ENCODE measurements at regions not wholly inside any gene's neighbourhood (a gene's known extent, or its start where the extent isn't known, plus 50 kb on each side); places are given as distances from the start of the nearest gene placed in this dataset.

DNA sequence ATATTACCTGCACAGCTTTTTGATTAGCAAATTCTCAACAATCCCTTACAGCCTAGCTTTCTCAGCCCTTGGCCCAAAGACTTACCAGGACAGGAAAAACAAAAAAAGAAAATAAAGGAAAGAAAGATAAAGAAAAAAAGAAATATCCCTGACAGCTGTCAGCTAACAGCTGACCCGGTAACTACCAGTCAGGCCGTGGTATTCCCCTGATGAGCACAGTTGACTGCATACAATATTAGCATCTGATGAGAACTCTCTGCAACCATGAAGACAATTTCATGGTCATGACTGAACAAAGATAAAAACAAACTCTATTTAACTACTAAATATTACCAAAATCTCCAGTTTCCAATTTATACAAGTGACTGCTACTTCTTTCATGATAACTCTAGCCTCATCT is 798.8 kb downstream of the PLA2G4A start:
- Histone ChIP-seq H3K4me3 (ENCODE audit: low read depth in 1 of 2, low read length in 2 of 2) (no peak overlapping the region), H3K9me3 (ENCODE audit: insufficient read depth, low read length, severe bottlenecking) (peaks cover 7% of the 10 kb centered on the region), H3K27me3 (ENCODE audit: insufficient read depth, low read length, poor library complexity) (no peaks in the 10 kb centered on the region), H3K9ac (ENCODE audit: low read depth, low read length) (no peak overlapping the region), H3K27ac (ENCODE audit: low read length) (no peak overlapping the region), H3K4me1 (ENCODE audit: insufficient read depth, low read length) (no peaks in the 10 kb centered on the region), H2AFZ (ENCODE audit: low read depth, low read length) (no peak overlapping the region), H3K79me2 (ENCODE audit: insufficient read depth, low read length) (no peaks in the 10 kb centered on the region), H4K20me1 (ENCODE audit: insufficient read depth, low read length) (no peaks in the 10 kb centered on the region), H3K4me2 (ENCODE audit: insufficient read depth, low read length) (no peak overlapping the region), H3K36me3 (ENCODE audit: insufficient read depth, low read length) (no peaks in the 10 kb centered on the region)
- no peak for DNase-seq
- ATAC-seq (ENCODE audit: insufficient read depth, low read depth) = no peak
- TF ChIP-seq EZH2 (IDR thresholded peaks at IDR 0.05; ENCODE audit: borderline replicate concordance, low read depth, low read length, severe bottlenecking) = no peak
- TF ChIP-seq, protein P1, sequence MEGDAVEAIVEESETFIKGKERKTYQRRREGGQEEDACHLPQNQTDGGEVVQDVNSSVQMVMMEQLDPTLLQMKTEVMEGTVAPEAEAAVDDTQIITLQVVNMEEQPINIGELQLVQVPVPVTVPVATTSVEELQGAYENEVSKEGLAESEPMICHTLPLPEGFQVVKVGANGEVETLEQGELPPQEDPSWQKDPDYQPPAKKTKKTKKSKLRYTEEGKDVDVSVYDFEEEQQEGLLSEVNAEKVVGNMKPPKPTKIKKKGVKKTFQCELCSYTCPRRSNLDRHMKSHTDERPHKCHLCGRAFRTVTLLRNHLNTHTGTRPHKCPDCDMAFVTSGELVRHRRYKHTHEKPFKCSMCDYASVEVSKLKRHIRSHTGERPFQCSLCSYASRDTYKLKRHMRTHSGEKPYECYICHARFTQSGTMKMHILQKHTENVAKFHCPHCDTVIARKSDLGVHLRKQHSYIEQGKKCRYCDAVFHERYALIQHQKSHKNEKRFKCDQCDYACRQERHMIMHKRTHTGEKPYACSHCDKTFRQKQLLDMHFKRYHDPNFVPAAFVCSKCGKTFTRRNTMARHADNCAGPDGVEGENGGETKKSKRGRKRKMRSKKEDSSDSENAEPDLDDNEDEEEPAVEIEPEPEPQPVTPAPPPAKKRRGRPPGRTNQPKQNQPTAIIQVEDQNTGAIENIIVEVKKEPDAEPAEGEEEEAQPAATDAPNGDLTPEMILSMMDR (IDR thresholded peaks at IDR 0.05; ENCODE audit: borderline replicate concordance, extremely low read depth, low read length, poor library complexity, severe bottlenecking) = no peak

DNA sequence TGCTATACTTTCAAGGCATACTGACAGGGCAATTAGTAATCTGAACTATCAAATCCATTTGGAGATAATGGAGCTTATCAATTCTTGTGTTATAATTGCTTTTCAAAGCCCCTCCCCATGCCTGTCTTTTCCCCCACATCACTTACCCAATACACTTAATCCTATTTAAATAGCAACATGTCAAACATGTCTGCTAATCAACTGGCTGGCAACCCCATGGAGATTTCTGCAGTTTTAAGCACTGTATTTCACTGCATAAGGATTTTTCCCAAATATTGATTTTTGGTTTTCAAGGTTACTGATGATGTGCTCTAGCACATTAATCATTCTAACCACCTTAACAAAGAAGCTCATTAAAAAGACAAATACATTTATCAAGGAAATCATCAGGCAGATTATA is 800.3 kb downstream of the PLA2G4A start:
- no peak overlapping the region for H3K27ac ChIP-seq (ENCODE audit: low read length)
- ATAC-seq (ENCODE audit: insufficient read depth, low read depth) (no peak), DNase-seq (no peak)
- H3K79me2 ChIP-seq (ENCODE audit: insufficient read depth, low read length) = no peaks in the 10 kb centered on the region
- no peak overlapping the region for H3K9ac ChIP-seq (ENCODE audit: low read depth, low read length)
- no peaks in the 10 kb centered on the region for H3K27me3 ChIP-seq (ENCODE audit: insufficient read depth, low read length, poor library complexity)
- no peak overlapping the region for H2AFZ ChIP-seq (ENCODE audit: low read depth, low read length)
- no peaks in the 10 kb centered on the region for H3K4me1 ChIP-seq (ENCODE audit: insufficient read depth, low read length)
- H4K20me1 ChIP-seq (ENCODE audit: insufficient read depth, low read length) = no peaks in the 10 kb centered on the region
- peaks cover 7% of the 10 kb centered on the region for H3K9me3 ChIP-seq (ENCODE audit: insufficient read depth, low read length, severe bottlenecking)
- TF ChIP-seq, protein P1 (IDR thresholded peaks at IDR 0.05; ENCODE audit: borderline replicate concordance, extremely low read depth, low read length, poor library complexity, severe bottlenecking) = no peak
- TF ChIP-seq EZH2 (IDR thresholded peaks at IDR 0.05; ENCODE audit: borderline replicate concordance, low read depth, low read length, severe bottlenecking) = no peak
- no peak overlapping the region for H3K4me3 ChIP-seq (ENCODE audit: low read depth in 1 of 2, low read length in 2 of 2)
- H3K4me2 ChIP-seq (ENCODE audit: insufficient read depth, low read length) = no peak overlapping the region
- H3K36me3 ChIP-seq (ENCODE audit: insufficient read depth, low read length) = no peaks in the 10 kb centered on the region

DNA sequence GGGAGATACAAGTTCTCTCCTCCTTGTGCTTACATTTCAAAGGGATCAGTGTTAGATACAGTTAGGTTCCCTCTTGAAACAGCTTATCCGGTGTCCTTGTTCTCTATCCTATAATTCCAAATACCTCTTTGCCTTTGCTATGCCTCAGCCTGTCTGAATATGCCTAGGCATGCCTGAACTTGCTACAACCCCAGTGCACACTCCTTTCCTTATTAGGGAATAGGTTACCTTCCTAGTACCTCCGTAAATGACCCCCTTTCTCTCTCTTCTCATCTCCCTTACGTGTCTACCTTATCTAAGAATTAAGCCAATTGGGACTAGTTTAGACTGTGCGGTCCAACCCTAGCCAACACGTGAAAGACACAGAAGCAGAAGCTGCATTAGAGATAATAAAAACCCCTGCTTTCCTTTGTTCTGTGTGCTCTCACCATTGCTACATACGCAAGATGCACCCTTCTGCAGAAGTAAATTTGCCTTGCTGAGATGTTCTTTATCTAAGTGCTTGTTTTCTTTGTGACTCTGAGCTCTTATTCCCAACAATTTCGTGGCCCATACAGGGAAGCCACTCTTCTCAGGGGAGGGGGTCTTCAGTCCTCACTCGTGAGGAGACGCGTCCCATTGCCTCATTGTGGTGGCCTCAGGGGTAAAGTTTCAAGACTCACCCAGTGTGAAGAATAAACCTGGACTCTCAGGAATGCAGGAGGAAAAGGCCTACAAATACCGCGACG is 802.1 kb downstream of the PLA2G4A start:
- Histone ChIP-seq H3K36me3 (ENCODE audit: insufficient read depth, low read length) (no peaks in the 10 kb centered on the region), H2AFZ (ENCODE audit: low read depth, low read length) (no peak overlapping the region), H4K20me1 (ENCODE audit: insufficient read depth, low read length) (no peaks in the 10 kb centered on the region), H3K4me3 (ENCODE audit: low read depth in 1 of 2, low read length in 2 of 2) (no peak overlapping the region), H3K27me3 (ENCODE audit: insufficient read depth, low read length, poor library complexity) (no peaks in the 10 kb centered on the region), H3K79me2 (ENCODE audit: insufficient read depth, low read length) (no peaks in the 10 kb centered on the region), H3K4me2 (ENCODE audit: insufficient read depth, low read length) (no peak overlapping the region), H3K9ac (ENCODE audit: low read depth, low read length) (no peak overlapping the region), H3K9me3 (ENCODE audit: insufficient read depth, low read length, severe bottlenecking) (peaks cover 7% of the 10 kb centered on the region), H3K27ac (ENCODE audit: low read length) (no peak overlapping the region), H3K4me1 (ENCODE audit: insufficient read depth, low read length) (no peaks in the 10 kb centered on the region)
- ATAC-seq (ENCODE audit: insufficient read depth, low read depth) = no peak
- DNase-seq = no peak
- TF ChIP-seq, protein P1 (IDR thresholded peaks at IDR 0.05; ENCODE audit: borderline replicate concordance, extremely low read depth, low read length, poor library complexity, severe bottlenecking) = no peak
- no peak for TF ChIP-seq EZH2 (IDR thresholded peaks at IDR 0.05; ENCODE audit: borderline replicate concordance, low read depth, low read length, severe bottlenecking)
